Amniotic epithelial cell (primary cell): ENCODE measurements at regions not wholly inside any gene's neighbourhood (a gene's known extent, or its start where the extent isn't known, plus 50 kb on each side); places are given as distances from the start of the nearest gene placed in this dataset.
A peak's percentile ranks its signal among the peaks of the same experiment; 100 is the strongest.
"Not testable (repeated sequence)": the region's sequence is repeated elsewhere in the genome, so short reads cannot be mapped to it uniquely, and the experiment has no call there.

ENCODE experiments used
- DNase-seq: peaks from one replicate; pipeline ENCODE4 v3.0.0-alpha.2; 2010; ENCODE audit warnings: low read depth

DNA sequence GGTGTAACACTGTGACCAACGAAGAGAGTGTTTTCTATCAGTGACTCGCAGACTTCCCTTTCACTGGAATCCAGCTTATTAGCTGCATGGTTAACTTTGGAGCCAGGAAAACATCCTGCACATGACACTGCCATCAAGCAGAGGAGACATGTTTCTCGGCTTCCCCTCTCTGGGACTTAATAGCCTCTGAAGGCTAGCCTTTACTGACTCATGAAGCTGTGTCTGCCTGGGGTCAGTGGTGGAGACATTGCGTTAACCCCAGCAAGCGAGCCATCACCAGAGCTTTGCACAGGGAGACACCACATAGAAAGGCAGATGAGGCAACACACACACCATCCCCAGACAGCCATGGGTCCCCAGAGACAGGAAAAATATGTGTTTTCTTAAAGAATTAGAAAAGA lies 126.9 kb upstream of the PRICKLE1 start:
- DNase-seq = peak; percentile 78

DNA sequence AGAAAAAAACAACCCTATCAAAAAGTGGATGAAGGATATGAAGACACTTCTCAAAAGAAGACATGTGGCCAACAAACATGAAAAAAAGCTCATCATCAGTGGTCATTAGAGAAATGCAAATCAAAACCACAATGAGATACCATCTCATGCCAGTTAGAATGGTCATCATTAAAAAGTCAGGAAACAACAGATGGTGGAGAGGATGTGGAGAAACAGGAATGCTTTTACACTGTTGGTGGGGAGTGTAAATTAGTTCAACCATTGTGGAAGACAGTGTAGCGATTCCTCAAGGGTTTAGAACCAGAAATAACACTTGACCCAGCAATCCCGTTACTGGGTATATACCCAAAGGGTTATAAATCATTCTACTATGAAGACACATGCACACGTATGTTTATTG lies 124.0 kb upstream of the PRICKLE1 start:
- DNase-seq = not testable (repeated sequence)

DNA sequence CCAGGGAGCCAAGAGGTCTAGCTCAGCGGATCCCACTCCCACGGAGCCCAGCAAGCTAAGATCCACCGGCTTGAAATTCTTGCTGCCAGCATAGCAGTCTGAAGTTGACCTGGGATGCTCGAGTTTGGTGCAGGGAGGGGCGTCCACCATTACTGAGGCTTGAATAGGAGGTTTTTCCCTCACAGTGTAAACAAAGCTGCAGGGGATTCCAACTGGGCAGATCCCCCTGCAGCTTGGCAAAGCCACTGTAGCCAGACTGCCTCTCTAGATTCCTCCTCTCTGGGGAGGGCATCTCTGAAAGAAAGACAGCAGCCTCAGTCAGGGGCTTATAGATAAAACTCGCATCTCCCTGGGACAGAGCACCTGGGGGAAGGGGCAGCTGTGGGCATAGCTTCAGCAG lies 118.8 kb upstream of the PRICKLE1 start:
- DNase-seq = not testable (repeated sequence)

- DNase-seq = no peak
Observed at GRCh38 chr12:42707312-42708226, 118.0 kb upstream of the PRICKLE1 start.

DNA sequence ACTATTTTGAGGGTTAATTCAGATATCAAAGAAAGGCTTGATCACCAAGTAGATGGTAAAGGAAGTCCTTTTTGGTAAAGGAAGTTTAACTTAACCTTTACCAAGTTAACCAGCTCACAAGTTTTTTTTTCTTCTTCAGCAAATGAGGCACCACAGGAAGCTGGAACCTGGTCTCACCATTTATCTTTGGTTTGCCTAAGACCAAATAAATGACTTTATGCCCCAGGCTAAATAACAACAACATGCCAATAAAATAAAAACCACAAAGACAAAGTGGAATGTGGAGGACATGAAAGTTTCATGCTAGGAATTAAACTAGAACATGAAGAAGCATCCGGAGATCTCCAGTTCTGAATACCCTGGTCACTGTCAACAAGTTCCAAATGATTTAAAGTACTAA lies 116.8 kb upstream of the PRICKLE1 start:
- no peak for DNase-seq

- peak; percentile 88 for DNase-seq
Observed at GRCh38 chr12:42705863-42706262, 116.3 kb upstream of the PRICKLE1 start.

DNA sequence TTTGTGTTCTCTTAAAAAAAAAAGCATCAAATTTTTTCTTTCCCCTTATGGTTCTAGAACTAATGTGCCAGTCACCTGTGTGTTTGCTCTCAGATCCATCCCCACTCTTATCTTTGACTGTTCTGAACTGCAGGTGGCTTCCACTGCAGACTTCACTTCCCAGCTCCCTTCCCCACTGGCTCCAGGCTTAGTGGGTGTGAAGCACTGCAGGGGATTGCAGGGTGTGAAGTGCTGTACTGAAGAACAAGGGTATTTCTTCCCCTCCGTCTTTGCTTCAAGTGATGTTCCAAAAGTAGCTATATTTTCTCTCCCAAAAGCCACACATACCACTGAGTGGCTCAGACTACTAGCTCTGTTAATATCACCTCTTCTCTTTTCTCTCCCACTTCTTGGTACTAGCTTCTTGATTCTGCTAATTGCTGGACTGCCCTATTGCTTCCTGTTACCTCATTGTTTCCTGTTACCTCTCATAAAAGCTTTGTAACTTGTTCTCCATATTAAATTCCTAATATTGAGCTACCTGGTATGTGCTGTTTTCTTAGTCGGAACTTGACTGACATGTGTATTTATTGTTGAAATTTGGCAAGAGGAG lies 115.4 kb upstream of the PRICKLE1 start:
- DNase-seq = no peak

GRCh38 chr12:42704340-42704739 lies 114.8 kb upstream of the PRICKLE1 start:
- DNase-seq = no peak

DNA sequence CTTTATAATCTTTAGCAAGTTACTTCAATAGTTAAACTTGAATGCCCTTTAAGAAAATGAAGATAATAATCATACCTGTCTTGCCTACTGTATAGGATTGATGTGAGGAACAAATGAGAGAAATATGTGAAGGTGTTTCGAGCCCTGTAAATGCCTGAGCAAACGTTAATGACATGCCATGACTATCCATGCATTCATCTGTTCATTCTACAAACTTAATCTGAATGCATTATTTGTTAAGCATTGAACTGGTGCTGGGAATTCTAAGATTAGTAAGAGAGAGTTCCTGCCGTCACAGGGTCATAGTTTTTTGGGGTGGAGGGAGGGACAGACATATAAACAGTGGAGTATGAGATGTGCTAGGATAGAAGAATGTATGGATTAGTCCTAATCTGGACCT lies 111.5 kb upstream of the PRICKLE1 start:
- no peak for DNase-seq

DNA sequence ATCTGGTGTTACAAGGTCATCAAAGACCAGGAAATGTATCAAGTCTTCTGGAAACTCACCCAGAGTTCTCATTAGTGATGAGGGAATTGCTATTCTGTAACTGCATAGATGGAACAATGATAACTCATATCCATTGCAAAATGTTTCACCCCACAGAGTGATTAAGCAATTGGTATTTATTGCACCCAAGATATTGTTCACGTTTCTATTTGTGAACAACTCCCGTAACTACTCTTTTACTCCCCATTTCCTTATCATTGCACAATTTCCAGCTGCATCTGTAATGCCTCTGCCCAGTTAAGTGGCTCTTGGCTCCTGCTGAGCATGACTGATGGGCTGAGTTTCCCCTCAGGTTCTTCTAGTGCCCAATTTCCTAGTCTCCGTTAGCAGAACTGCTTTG lies 108.7 kb upstream of the PRICKLE1 start:
- peak; percentile 98 for DNase-seq

GRCh38 chr12:42696406-42697149 lies 107.0 kb upstream of the PRICKLE1 start:
- peak; percentile 89 for DNase-seq

GRCh38 chr12:42695490-42695995 lies 106.0 kb upstream of the PRICKLE1 start:
- DNase-seq = no peak

DNA sequence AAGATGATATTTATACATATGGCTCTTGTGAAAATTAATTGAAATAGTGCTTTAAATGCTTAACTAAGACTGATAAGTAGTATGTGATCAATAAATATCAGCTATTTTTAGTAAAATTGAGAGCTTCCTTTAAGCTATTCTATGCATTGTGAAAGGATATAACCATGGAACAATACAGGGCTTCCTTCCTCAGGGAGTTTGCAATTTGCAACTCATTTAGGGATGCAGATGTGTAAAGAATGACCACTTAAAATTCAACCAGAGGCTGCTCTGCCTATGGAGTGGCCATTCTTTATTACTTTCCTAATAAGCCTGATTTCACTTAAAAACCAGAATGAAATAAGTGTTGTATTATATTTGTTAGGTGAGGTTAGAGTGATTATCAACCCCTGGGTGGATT lies 103.2 kb upstream of the PRICKLE1 start:
- DNase-seq = no peak

- no peak for DNase-seq
Observed at GRCh38 chr12:42691991-42692557, 102.5 kb upstream of the PRICKLE1 start.

DNA sequence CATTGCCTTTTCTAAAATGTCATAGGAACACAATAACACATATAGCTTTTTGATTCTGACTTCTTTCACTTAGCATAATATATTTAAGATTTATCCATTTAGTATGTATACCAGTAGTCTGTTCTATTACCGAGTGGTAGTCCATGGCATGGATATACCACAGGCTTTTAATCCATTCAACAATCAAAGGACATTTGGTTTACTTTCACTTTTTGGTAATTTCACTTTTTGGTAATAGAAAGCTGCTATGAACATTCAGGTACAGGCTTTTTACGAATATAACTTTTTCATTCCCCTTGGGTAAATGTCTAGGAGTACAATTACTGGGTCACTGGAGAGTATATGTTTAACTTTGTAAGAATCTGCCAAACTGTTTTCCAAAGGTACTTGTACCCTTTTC lies 100.7 kb upstream of the PRICKLE1 start:
- DNase-seq = no peak

- DNase-seq = no peak
Observed at GRCh38 chr12:42689699-42690098, 100.2 kb upstream of the PRICKLE1 start.

GRCh38 chr12:42686514-42687172 lies 97.1 kb upstream of the PRICKLE1 start:
- DNase-seq = no peak

- DNase-seq = no peak
Observed at GRCh38 chr12:42684802-42685071, 95.2 kb upstream of the PRICKLE1 start.

GRCh38 chr12:42683933-42684801 lies 94.6 kb upstream of the PRICKLE1 start:
- DNase-seq = peak; percentile 46

DNA sequence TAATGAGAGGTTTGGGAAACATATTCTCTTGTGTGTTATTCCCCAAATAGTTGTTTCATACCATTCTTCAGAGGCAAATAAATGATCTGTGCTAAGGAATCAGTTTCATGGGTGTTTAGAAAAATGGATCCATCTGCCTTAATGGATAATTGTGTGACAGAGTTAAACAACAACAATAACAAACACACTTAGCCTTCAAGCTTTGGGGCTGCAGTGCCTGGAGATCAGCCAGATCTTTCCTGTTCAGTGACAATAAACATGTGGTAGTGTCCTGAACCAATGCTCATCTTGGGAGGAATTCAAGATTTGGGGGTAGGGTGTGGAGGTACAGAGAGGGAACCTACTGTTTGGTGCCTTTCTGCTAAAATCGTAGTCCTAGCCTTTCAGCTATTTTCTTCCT lies 93.7 kb upstream of the PRICKLE1 start:
- DNase-seq = no peak

GRCh38 chr12:42679466-42679865 lies 89.9 kb upstream of the PRICKLE1 start:
- no peak for DNase-seq
